ENCODE measurements at regions not wholly inside any gene's neighbourhood (a gene's known extent, or its start where the extent isn't known, plus 50 kb on each side); places are given as distances from the start of the nearest gene placed in this dataset.

DNA sequence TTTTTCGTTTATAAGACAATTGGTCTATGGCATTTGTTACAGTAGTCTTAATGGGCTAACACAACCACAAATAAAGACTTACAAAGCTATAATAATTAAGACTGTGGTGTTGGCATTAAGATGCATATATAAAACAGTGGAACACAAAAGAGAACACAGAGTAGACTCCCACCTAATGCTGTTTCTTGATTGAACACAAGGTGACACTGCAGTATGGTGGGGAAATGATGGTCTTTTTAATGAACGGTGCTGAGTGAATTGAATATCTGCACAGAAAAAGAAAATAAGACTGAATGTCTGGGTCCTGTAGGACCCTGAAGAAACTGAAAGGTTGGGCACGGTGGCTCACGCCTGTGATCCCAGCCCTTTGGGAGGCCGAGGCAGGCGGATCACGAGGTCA lies 1136.6 kb upstream of the NXPH2 start:
- POLR2A ChIA-PET: no interaction called here
- CTCF ChIA-PET: no interaction called here
- Mint-ChIP-seq H3K4me3 (ENCODE audit: unreplicated experiment) (no peak overlapping the region), H3K36me3 (ENCODE audit: insufficient read depth, unreplicated experiment) (no peaks in the 10 kb centered on the region), H3K4me1 (ENCODE audit: insufficient read depth, unreplicated experiment) (no peaks in the 10 kb centered on the region), H3K27ac (ENCODE audit: low read depth, unreplicated experiment) (no peak overlapping the region), H3K27me3 (ENCODE audit: insufficient read depth, unreplicated experiment) (no peaks in the 10 kb centered on the region), H3K9me3 (ENCODE audit: unreplicated experiment) (no peaks in the 10 kb centered on the region)
- BruUV-seq (replicated peaks): no TSS peak
- DNase-seq (ENCODE audit: unreplicated experiment): no peak
- intact Hi-C loops (cut with micrococcal nuclease): no loop called here
- TF ChIP-seq, protein P1, sequence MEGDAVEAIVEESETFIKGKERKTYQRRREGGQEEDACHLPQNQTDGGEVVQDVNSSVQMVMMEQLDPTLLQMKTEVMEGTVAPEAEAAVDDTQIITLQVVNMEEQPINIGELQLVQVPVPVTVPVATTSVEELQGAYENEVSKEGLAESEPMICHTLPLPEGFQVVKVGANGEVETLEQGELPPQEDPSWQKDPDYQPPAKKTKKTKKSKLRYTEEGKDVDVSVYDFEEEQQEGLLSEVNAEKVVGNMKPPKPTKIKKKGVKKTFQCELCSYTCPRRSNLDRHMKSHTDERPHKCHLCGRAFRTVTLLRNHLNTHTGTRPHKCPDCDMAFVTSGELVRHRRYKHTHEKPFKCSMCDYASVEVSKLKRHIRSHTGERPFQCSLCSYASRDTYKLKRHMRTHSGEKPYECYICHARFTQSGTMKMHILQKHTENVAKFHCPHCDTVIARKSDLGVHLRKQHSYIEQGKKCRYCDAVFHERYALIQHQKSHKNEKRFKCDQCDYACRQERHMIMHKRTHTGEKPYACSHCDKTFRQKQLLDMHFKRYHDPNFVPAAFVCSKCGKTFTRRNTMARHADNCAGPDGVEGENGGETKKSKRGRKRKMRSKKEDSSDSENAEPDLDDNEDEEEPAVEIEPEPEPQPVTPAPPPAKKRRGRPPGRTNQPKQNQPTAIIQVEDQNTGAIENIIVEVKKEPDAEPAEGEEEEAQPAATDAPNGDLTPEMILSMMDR (IDR thresholded peaks at IDR 0.05; ENCODE audit: unreplicated experiment): no peak

GRCh38 chr2:139911160-139911559 lies 1131.0 kb upstream of the NXPH2 start:
- POLR2A ChIA-PET: no interaction called here
- Mint-ChIP-seq H3K9me3 (ENCODE audit: unreplicated experiment) (no peaks in the 10 kb centered on the region), H3K4me3 (ENCODE audit: unreplicated experiment) (no peak overlapping the region), H3K4me1 (ENCODE audit: insufficient read depth, unreplicated experiment) (no peaks in the 10 kb centered on the region), H3K27me3 (ENCODE audit: insufficient read depth, unreplicated experiment) (peaks cover under 1% of the 10 kb centered on the region), H3K27ac (ENCODE audit: low read depth, unreplicated experiment) (no peak overlapping the region), H3K36me3 (ENCODE audit: insufficient read depth, unreplicated experiment) (no peaks in the 10 kb centered on the region)
- CTCF ChIA-PET: interaction anchor here (0.6 kb wide), 1 partner anchor 129 kb away, joined by 3 read pairs; no protein-coding TSS in a partner anchor
- TF ChIP-seq, protein P1 (IDR thresholded peaks at IDR 0.05; ENCODE audit: unreplicated experiment): no peak
- no peak for DNase-seq (ENCODE audit: unreplicated experiment)
- intact Hi-C loops (cut with micrococcal nuclease): no loop called here
- no TSS peak for BruUV-seq (replicated peaks)

GRCh38 chr2:139909136-139909535 lies 1128.9 kb upstream of the NXPH2 start:
- POLR2A ChIA-PET: no interaction called here
- H3K36me3 Mint-ChIP-seq (ENCODE audit: insufficient read depth, unreplicated experiment): no peaks in the 10 kb centered on the region
- BruUV-seq (replicated peaks): no TSS peak
- DNase-seq (ENCODE audit: unreplicated experiment): no peak
- CTCF ChIA-PET: no interaction called here
- H3K27ac Mint-ChIP-seq (ENCODE audit: low read depth, unreplicated experiment): no peak overlapping the region
- H3K4me1 Mint-ChIP-seq (ENCODE audit: insufficient read depth, unreplicated experiment): no peaks in the 10 kb centered on the region
- intact Hi-C loops (cut with micrococcal nuclease): no loop called here
- H3K27me3 Mint-ChIP-seq (ENCODE audit: insufficient read depth, unreplicated experiment): peaks cover 11% of the 10 kb centered on the region
- TF ChIP-seq, protein P1 (IDR thresholded peaks at IDR 0.05; ENCODE audit: unreplicated experiment): no peak
- no peaks in the 10 kb centered on the region for H3K9me3 Mint-ChIP-seq (ENCODE audit: unreplicated experiment)
- no peak overlapping the region for H3K4me3 Mint-ChIP-seq (ENCODE audit: unreplicated experiment)

GRCh38 chr2:139905624-139906023 lies 1125.4 kb upstream of the NXPH2 start:
- BruUV-seq (replicated peaks): no TSS peak
- H3K36me3 Mint-ChIP-seq (ENCODE audit: insufficient read depth, unreplicated experiment): no peaks in the 10 kb centered on the region
- ChIA-PET CTCF (no interaction called here), POLR2A (no interaction called here)
- intact Hi-C loops (cut with micrococcal nuclease): no loop called here
- no peaks in the 10 kb centered on the region for H3K4me1 Mint-ChIP-seq (ENCODE audit: insufficient read depth, unreplicated experiment)
- H3K27me3 Mint-ChIP-seq (ENCODE audit: insufficient read depth, unreplicated experiment): peaks cover 11% of the 10 kb centered on the region
- no peak overlapping the region for H3K4me3 Mint-ChIP-seq (ENCODE audit: unreplicated experiment)
- no peak overlapping the region for H3K27ac Mint-ChIP-seq (ENCODE audit: low read depth, unreplicated experiment)
- H3K9me3 Mint-ChIP-seq (ENCODE audit: unreplicated experiment): no peaks in the 10 kb centered on the region
- TF ChIP-seq, protein P1 (IDR thresholded peaks at IDR 0.05; ENCODE audit: unreplicated experiment): no peak
- no peak for DNase-seq (ENCODE audit: unreplicated experiment)

All from MCF 10A (cell line).